ENCODE measurements at regions not wholly inside any gene's neighbourhood (a gene's known extent, or its start where the extent isn't known, plus 50 kb on each side); places are given as distances from the start of the nearest gene placed in this dataset.

DNA sequence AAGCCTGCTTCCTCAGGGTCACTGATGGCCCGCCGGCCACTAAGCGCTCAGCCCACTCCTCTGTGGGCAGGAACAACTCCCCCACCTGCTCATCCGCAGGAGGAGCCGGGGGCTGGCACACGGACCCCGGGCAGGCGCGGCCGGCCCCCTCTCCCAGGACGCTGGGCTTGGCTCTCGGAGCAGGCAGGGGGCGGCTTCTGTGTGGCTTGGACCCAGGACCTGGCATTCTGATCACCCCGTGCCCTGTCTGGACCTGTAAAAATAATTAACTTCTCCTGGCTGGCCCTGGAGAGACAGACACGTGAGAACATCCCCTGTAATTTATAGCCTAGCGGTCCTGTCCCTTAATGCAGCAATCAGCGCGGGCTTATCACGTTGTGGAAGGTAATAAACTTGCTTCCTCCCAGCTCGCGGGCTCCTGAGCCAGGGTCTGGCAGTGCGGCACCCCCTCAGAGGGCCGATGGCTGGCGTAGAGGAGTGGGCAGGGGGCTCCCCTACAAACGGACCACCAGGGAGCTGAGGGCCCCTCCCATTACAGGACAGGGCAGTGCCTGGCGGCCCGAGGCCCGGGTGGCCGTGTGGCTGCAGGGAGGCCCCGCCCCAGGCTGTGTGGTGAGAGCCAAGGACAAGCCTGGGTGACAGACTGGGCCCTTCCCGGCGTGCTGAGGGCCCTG is 84.5 kb upstream of the NKX1-1 start:
- Histone ChIP-seq H3K4me2 (no peak overlapping the region), H3K27me3 (no peaks in the 10 kb centered on the region), H3K4me3 (no peak overlapping the region), H4K20me1 (peaks cover 7% of the 10 kb centered on the region; the same call in 1 of the 2 replicates), H3K9me3 (peaks cover 14% of the 10 kb centered on the region), H3K27ac (no peak overlapping the region), H3K9ac (no peak overlapping the region), H3K4me1 (peaks cover 33% of the 10 kb centered on the region), H3K36me3 (no peaks in the 10 kb centered on the region)
- TF ChIP-seq Cebpa-rat (IDR thresholded peaks at IDR 0.05), result no peak

DNA sequence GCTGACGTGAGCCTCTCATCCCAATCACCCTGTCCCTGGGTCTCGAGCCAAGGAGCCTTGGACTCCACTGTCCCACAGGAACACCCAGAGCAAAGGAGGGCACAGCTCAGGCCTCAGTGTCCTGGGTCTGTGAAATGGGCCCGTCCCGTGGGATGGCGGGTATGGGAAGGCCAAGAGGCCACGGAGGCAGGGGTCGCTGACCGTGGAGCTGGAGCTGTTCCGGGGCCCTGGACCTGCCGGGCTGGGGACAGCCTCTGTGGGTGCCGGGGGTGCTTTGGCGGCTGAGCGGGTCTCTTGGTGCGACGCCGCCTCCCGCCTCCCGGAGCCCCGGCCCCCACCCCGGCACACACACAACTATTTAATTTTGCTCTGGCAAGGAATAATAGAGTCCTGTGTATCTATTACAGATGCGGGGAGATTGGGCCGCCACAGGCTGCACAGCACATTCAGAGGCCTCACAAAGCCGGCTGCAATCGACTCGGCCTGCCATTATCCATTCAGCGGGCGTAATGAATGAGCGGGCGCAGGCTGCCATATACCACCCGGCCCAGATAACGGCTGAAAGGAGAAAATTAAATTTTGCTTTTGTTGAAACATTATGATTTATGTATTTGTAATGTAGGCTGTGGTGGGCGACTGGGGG is 83.9 kb upstream of the NKX1-1 start:
- Histone ChIP-seq H3K4me1 (peaks cover 27% of the 10 kb centered on the region), H3K9ac (no peak overlapping the region), H3K27me3 (no peaks in the 10 kb centered on the region), H3K36me3 (no peaks in the 10 kb centered on the region), H3K4me3 (no peak overlapping the region), H3K9me3 (peaks cover 20% of the 10 kb centered on the region), H3K27ac (no peak overlapping the region), H3K4me2 (no peak overlapping the region), H4K20me1 (peaks cover 7% of the 10 kb centered on the region; the same call in 1 of the 2 replicates)
- TF ChIP-seq Cebpa-rat (IDR thresholded peaks at IDR 0.05), result no peak

DNA sequence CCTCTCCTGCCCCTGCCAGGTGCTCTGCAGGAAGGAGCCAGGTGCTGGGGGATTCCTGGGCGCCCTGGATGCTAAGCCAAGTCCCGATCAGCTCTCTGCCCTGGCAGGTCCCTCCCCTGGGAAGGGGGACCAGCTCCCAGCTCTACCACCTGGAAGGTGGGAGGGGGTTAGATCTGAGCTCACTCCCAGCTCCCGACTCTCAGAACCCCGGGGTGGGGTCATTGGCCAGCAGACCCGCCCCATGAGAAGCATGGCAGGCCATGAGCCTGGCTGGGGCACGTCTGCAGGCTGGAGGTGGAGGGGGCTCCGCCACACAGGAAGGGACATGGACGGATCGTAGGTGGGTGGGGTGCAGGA is 83.4 kb upstream of the NKX1-1 start:
- Histone ChIP-seq H3K4me2 (peak overlapping the region; percentile 77), H3K4me1 (peaks cover 21% of the 10 kb centered on the region), H3K4me3 (no peak overlapping the region), H3K36me3 (no peaks in the 10 kb centered on the region), H3K9ac (no peak overlapping the region), H3K27ac (0 out of 2 replicates have a peak overlapping the region, but pooled peaks have one; percentile 38), H4K20me1 (peaks cover 7% of the 10 kb centered on the region; the same call in 1 of the 2 replicates), H3K27me3 (no peaks in the 10 kb centered on the region), H3K9me3 (peaks cover 25% of the 10 kb centered on the region)
- TF ChIP-seq Cebpa-rat (IDR thresholded peaks at IDR 0.05), result no peak

DNA sequence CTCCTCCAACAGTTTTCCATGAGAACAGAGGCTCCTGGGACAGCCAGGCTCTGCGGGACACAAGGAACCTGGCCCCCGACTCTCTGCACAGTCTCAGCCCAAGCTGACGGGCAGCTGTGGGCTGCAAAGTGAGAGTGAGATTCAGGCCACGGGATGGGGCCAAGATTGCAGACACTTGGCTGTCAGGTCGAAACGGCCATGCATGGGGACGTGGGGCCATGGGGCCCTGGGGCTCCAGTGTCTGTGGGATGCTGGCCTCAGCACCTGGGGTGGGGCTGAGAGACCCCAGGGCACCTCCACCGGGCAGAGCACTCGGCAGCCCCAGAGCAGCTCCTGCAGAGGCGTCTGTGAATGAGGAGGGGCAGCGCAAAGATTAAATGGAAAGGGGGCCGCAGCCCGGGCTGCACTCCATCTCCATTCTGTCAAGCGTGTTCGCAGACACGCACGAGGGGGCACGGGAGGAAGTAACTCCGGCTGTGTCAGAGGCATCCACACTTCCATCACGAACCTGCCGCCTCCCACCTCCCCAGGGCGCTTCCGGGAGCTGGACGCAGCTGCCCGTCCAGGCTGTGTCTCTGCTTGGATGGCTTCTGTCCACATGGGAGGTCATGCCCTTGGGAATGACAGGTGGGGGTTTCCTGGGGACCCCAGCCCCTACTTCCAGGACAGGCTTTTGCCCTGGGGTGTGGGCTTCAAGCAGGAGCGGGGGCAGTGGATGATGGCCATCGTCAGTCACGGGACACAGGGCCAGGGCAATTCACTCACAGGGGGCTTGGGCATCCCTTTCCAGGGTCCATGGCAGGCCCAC is 82.8 kb upstream of the NKX1-1 start:
- Histone ChIP-seq H3K4me2 (peak overlapping the region; percentile 77), H3K4me1 (peaks cover 19% of the 10 kb centered on the region), H4K20me1 (peaks cover 7% of the 10 kb centered on the region; the same call in 1 of the 2 replicates), H3K9ac (no peak overlapping the region), H3K36me3 (no peaks in the 10 kb centered on the region), H3K27me3 (no peaks in the 10 kb centered on the region), H3K27ac (peak overlapping the region; percentile 38; the same call in 1 of the 2 replicates), H3K9me3 (peaks cover 27% of the 10 kb centered on the region), H3K4me3 (no peak overlapping the region)
- no peak for TF ChIP-seq Cebpa-rat (IDR thresholded peaks at IDR 0.05)

DNA sequence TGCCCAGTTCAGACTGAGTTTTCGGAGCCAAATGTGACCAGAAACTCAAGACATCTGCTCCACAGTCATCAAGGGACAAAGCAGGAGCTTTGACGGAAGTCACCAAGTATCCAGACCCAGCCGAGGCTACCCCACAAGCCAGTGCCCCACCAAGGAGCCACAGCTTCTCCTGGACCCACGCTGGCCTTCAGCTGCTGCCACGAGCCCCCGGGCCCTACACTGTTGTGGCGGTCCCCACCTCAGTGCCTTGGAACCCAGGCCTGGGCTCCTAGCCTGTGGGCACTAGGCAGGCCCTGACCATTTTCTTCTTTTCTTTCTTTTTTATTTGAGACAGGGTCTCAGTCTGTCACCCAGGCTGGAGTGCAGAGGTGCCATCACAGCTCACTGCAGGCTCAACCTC is 82.1 kb upstream of the NKX1-1 start:
- Histone ChIP-seq H3K4me2 (peak overlapping the region; percentile 77), H3K4me3 (no peak overlapping the region), H3K27ac (peak overlapping the region; percentile 16; the same call in 1 of the 2 replicates), H4K20me1 (peaks cover 7% of the 10 kb centered on the region; the same call in 1 of the 2 replicates), H3K9me3 (peaks cover 27% of the 10 kb centered on the region), H3K27me3 (no peaks in the 10 kb centered on the region), H3K36me3 (no peaks in the 10 kb centered on the region), H3K9ac (no peak overlapping the region), H3K4me1 (peaks cover 19% of the 10 kb centered on the region)
- no peak for TF ChIP-seq Cebpa-rat (IDR thresholded peaks at IDR 0.05)

DNA sequence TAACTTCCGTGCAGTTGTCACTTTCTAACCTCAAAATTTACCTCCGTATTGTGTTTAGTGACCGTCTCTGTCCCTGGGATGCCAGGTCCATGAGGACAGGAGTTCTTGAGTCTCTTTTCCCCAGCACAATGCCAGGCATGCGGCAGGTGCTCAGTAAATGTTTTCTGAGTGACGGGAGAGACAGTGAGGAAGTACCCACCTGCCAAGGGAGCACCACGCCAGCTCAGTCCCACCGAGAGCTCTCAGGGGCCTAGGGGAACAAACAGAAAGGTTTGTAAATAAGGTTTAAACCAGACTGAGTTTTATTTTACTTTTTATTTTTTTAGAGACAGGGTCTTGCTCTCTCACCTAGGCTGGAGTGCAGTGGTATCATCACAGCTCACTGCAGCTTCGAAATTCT is 81.5 kb upstream of the NKX1-1 start:
- Histone ChIP-seq H3K9ac (no peak overlapping the region), H3K4me2 (no peak overlapping the region), H3K4me3 (no peak overlapping the region), H4K20me1 (peaks cover 5% of the 10 kb centered on the region; the same call in 1 of the 2 replicates), H3K27me3 (no peaks in the 10 kb centered on the region), H3K9me3 (peaks cover 27% of the 10 kb centered on the region), H3K4me1 (peaks cover 19% of the 10 kb centered on the region), H3K36me3 (no peaks in the 10 kb centered on the region), H3K27ac (no peak overlapping the region)
- TF ChIP-seq Cebpa-rat (IDR thresholded peaks at IDR 0.05), result no peak

DNA sequence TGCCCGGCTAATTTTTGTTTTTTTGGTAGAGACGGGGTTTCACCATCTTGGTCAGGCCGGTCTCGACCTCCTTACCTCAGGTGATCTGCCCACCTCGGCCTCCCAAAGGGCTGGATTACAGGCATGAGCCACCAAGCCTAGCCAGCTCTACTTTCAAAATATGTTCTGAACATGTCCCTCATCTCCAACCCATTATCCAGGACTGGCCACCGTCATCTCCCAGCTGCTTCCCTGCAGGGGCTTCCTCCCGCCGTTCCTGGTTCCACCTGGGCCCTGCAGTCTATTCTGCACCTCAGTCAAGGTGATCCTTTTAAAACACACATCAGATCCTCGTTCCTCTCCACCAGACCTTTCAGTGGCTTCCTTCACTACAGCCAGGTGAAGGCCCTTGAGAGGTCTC is 80.9 kb upstream of the NKX1-1 start:
- no peak for TF ChIP-seq Cebpa-rat (IDR thresholded peaks at IDR 0.05)
- Histone ChIP-seq H3K4me2 (no peak overlapping the region), H3K27ac (no peak overlapping the region)

DNA sequence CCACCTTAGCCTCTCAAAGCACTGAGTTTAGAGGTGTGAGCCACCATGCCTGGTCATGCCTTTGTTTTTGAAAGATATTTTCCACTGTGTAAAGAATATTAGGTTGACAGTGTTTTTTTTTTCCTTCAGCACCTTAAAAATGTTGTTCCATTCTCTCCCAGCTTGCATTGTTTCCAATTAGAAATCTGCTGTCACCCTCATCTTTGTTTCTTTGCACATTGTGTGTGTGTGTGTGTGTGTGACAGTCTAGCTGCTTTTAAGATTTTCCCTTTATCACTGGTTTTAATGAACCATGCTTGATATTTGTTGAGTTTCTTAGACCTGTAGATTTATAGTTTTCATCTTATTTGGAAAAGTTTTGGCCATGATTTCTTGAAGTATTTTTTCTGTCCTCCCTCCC is 79.0 kb upstream of the NKX1-1 start:
- Histone ChIP-seq H3K4me2 (no peak overlapping the region), H3K36me3 (no peaks in the 10 kb centered on the region), H3K4me1 (peaks cover 19% of the 10 kb centered on the region), H3K27ac (no peak overlapping the region), H3K9me3 (peaks cover 44% of the 10 kb centered on the region), H3K9ac (no peak overlapping the region), H3K4me3 (no peak overlapping the region), H4K20me1 (no peaks in the 10 kb centered on the region), H3K27me3 (no peaks in the 10 kb centered on the region)
- no peak for TF ChIP-seq Cebpa-rat (IDR thresholded peaks at IDR 0.05)

More for the DNA sequence above, 80.9 kb upstream of the NKX1-1 start:
- Histone ChIP-seq H4K20me1 (no peaks in the 10 kb centered on the region), H3K4me1 (peaks cover 19% of the 10 kb centered on the region), H3K9me3 (peaks cover 27% of the 10 kb centered on the region), H3K36me3 (no peaks in the 10 kb centered on the region), H3K9ac (no peak overlapping the region), H3K27me3 (no peaks in the 10 kb centered on the region), H3K4me3 (no peak overlapping the region)

DNA sequence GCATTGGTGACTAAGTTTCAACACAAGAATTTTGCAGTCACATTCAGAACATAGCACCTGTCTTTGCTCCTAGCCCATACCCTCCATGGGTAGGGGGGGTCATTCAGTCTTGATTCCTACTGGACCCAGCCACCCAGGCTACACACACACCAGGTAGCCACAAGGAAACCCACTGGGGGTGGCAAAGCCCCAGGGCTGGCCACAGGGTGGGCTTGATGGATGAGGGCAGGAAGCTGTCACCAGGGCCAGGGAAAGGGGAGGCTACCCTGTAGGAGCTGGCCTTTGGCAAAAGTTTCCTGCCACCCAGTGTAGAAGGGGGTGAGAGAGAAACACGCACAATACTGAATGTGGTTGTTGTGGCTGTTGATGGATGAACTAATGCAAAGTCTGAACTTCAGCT is 74.5 kb upstream of the NKX1-1 start:
- H4K20me1 ChIP-seq, result no peaks in the 10 kb centered on the region
- TF ChIP-seq Cebpa-rat (IDR thresholded peaks at IDR 0.05), result no peak
- no peak overlapping the region for H3K4me3 ChIP-seq
- peaks cover 36% of the 10 kb centered on the region for H3K9me3 ChIP-seq
- no peak overlapping the region for H3K9ac ChIP-seq
- no peaks in the 10 kb centered on the region for H3K27me3 ChIP-seq
- no peaks in the 10 kb centered on the region for H3K36me3 ChIP-seq
- no peaks in the 10 kb centered on the region for H3K4me1 ChIP-seq
- H3K27ac ChIP-seq, result no peak overlapping the region
- H3K4me2 ChIP-seq, result no peak overlapping the region

DNA sequence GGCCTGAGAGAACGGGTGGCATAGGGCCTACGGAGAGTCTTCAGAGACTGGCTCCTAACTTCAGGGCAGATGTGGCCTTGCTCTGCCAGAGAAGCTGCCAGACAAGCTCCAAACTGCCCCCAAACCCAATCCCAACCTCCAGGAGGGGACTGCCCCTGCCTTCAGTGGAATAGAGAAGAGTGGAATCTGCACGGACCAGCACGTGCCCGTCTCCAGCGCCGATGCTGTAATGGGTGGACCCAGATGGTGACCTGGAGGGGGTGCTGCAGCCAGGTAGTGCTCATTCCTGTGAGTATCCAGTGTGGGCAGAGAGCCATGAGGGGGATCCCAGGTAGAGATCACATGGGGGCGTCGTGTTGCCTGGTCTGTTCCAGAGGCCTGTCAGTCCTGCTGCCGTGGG is 73.2 kb upstream of the NKX1-1 start:
- Histone ChIP-seq H3K9me3 (peaks cover 23% of the 10 kb centered on the region), H3K36me3 (no peaks in the 10 kb centered on the region), H3K27me3 (no peaks in the 10 kb centered on the region), H3K4me2 (no peak overlapping the region), H3K9ac (no peak overlapping the region), H3K4me1 (no peaks in the 10 kb centered on the region), H3K27ac (no peak overlapping the region), H3K4me3 (no peak overlapping the region), H4K20me1 (no peaks in the 10 kb centered on the region)
- TF ChIP-seq Cebpa-rat (IDR thresholded peaks at IDR 0.05), result no peak

Data from BLaER1 (cell line).